ENCODE measurements at regions not wholly inside any gene's neighbourhood (a gene's known extent, or its start where the extent isn't known, plus 50 kb on each side); places are given as distances from the start of the nearest gene placed in this dataset.

- no peak for TF ChIP-seq POLR2AphosphoS5 (IDR thresholded peaks at IDR 0.05)
- TF ChIP-seq CTCF (IDR thresholded peaks at IDR 0.05) = no peak
- TF ChIP-seq EP300 (IDR thresholded peaks at IDR 0.05) = no peak
These were observed 125.5 kb upstream of the DCN start for GRCh38 chr12:91307957-91308670.
